Panc1 (cell line): ENCODE measurements at regions not wholly inside any gene's neighbourhood (a gene's known extent, or its start where the extent isn't known, plus 50 kb on each side); places are given as distances from the start of the nearest gene placed in this dataset.

Source experiments
- ATAC-seq: fragments of 200-7000 bp; cut with Tn5 transposase; 2 replicates; pipeline ENCODE4 v1.9.1; 2020; ENCODE audit warnings: mild to moderate bottlenecking, moderate library complexity
- BruUV-seq: library from RNA; stranded (reverse); fragments of 400-500 nt; replicated peaks from 2 replicates; lab custom pipeline; 2021; lab: Mats Ljungman, UMichigan
- CTCF ChIA-PET: fragments of 300-600 bp; sonication (Branson Sonifier 250); formaldehyde crosslinking; loops from one replicate; lab custom pipeline; 2022; ENCODE audit warnings: antibody characterized with exemption; lab: Charles Lee
- POLR2A ChIA-PET: fragments of 300-600 bp; sonication (Branson Sonifier 250); formaldehyde crosslinking; loops from one replicate; lab custom pipeline; 2022; ENCODE audit warnings: antibody characterized with exemption; lab: Charles Lee
- DNase-seq: peaks from one replicate; pipeline ENCODE4 v3.0.0-alpha.2; 2010; ENCODE audit warnings: low read depth, low spot score
- H3K27ac ChIP-seq: 2 replicates; pipeline ENCODE4 v1.5.1; 2011; ENCODE audit warnings: mild to moderate bottlenecking, low read length, inconsistent platforms
- H3K27me3 ChIP-seq: fragments of 200-500 bp; sonication (Bioruptor generic); 2 replicates; pipeline ENCODE4 v1.6.0; 2014; ENCODE audit warnings: low read length, inconsistent platforms; ENCODE audit not compliant: control insufficient read depth, insufficient read depth
- H3K36me3 ChIP-seq: fragments of 200-500 bp; sonication (Bioruptor generic); 2 replicates; pipeline ENCODE4 v1.5.1; 2014; ENCODE audit warnings: inconsistent platforms, mild to moderate bottlenecking, low read length, moderate library complexity; ENCODE audit not compliant: control insufficient read depth, insufficient read depth
- H3K4me1 ChIP-seq: 2 replicates; pipeline ENCODE4 v1.5.1; 2011; ENCODE audit warnings: inconsistent platforms, mild to moderate bottlenecking, low read length, moderate library complexity; ENCODE audit not compliant: control insufficient read depth, insufficient read depth
- H3K4me3 ChIP-seq, 2 experiments: 2 replicates each; pipeline ENCODE4 v1.5.1; 2011 to 2012; ENCODE audit warnings: low read depth in 2 of 2, low read length in 2 of 2, mild to moderate bottlenecking in 2 of 2, inconsistent platforms in 1 of 2, moderate library complexity in 1 of 2
- H3K9me3 ChIP-seq: fragments of 200-500 bp; sonication (Bioruptor generic); 2 replicates; pipeline ENCODE4 v1.5.1; 2014; ENCODE audit warnings: low read depth, mild to moderate bottlenecking, inconsistent platforms, low read length, moderate library complexity; ENCODE audit not compliant: control insufficient read depth, insufficient read depth
- CTCF ChIP-seq: fragments of 450-650 bp; IDR thresholded peaks from 2 replicates; pipeline ENCODE4 v1.5.1; 2017; ENCODE audit warnings: mild to moderate bottlenecking
- POLR2AphosphoS5 ChIP-seq: IDR thresholded peaks from 2 replicates; pipeline ENCODE4 v1.6.1; 2012; ENCODE audit warnings: mild to moderate bottlenecking, low read depth, low read length, moderate library complexity
- REST ChIP-seq, 2 experiments: IDR thresholded peaks; 2 replicates each; pipeline ENCODE4 v1.6.1; 2011 to 2012; ENCODE audit warnings: low read depth in 2 of 2, control low read depth in 1 of 2, low read length in 1 of 2, mild to moderate bottlenecking in 1 of 2, moderate library complexity in 1 of 2; ENCODE audit not compliant: insufficient read depth in 1 of 2
- SIN3A ChIP-seq: IDR thresholded peaks from 2 replicates; pipeline ENCODE4 v1.6.1; 2012; ENCODE audit warnings: low read depth, mild to moderate bottlenecking, low read length, moderate library complexity, borderline replicate concordance; ENCODE audit not compliant: insufficient read depth
- TCF7L2 ChIP-seq: IDR thresholded peaks from 2 replicates; pipeline ENCODE4 v1.6.1; 2011; ENCODE audit warnings: mild to moderate bottlenecking, low read depth, low read length, inconsistent platforms
- in situ Hi-C: cut with HindIII; loops from 2 replicates; pipeline ENCODE4 v1.10.0; 2016; ENCODE audit warnings: low sequenced_read_pairs, low pct_unique_long_range_greater_than_20kb
- intact Hi-C: fragments of 100-400 bp; cut with micrococcal nuclease; formaldehyde crosslinking; loops from one replicate; pipeline ENCODE4 v1.10.0; 2022; ENCODE audit not compliant: unreplicated experiment

GRCh38 chr10:85333594-85333993 is 1005.2 kb downstream of the CCSER2 start:
- no peak for ATAC-seq
- no peak for TF ChIP-seq CTCF
- no peak for TF ChIP-seq SIN3A
- TF ChIP-seq REST (IDR thresholded peaks at IDR 0.05; ENCODE audit: insufficient read depth in 1 of 2, low read depth in 2 of 2, low read length in 1 of 2), result no peak
- TF ChIP-seq POLR2AphosphoS5, result no peak
- no peak for TF ChIP-seq TCF7L2
- in situ Hi-C loops, result no loop called here

GRCh38 chr10:85362401-85362800 is 1004.2 kb downstream of the GRID1 start:
- in situ Hi-C loops (no loop called here), intact Hi-C loops (no loop called here)
- Histone ChIP-seq H3K4me3 (no peak overlapping the region), H3K27me3 (no peaks in the 10 kb centered on the region), H3K4me1 (no peaks in the 10 kb centered on the region), H3K9me3 (no peaks in the 10 kb centered on the region), H3K27ac (no peak overlapping the region), H3K36me3 (no peaks in the 10 kb centered on the region)
- no peak for ATAC-seq
- no peak for DNase-seq
- CTCF ChIA-PET, result no interaction called here
- TF ChIP-seq REST (IDR thresholded peaks at IDR 0.05; ENCODE audit: insufficient read depth in 1 of 2, low read depth in 2 of 2, low read length in 1 of 2) (no peak), SIN3A (no peak), CTCF (no peak), POLR2AphosphoS5 (no peak), TCF7L2 (no peak)
- no TSS peak for BruUV-seq
- POLR2A ChIA-PET, result no interaction called here

More at GRCh38 chr10:85333594-85333993, 1005.2 kb downstream of the CCSER2 start:
- Histone ChIP-seq H3K36me3 (no peaks in the 10 kb centered on the region), H3K9me3 (no peaks in the 10 kb centered on the region), H3K27ac (no peak overlapping the region), H3K27me3 (no peaks in the 10 kb centered on the region), H3K4me1 (no peaks in the 10 kb centered on the region), H3K4me3 (no peak overlapping the region)
- ChIA-PET POLR2A (no interaction called here), CTCF (no interaction called here)
- no peak for DNase-seq
- no TSS peak for BruUV-seq
- intact Hi-C loops, result no loop called here
